Esophagus squamous epithelium (tissue), 4 donors: ENCODE measurements at regions not wholly inside any gene's neighbourhood (a gene's known extent, or its start where the extent isn't known, plus 50 kb on each side); places are given as distances from the start of the nearest gene placed in this dataset.
"Not testable (repeated sequence)": the region's sequence is repeated elsewhere in the genome, so short reads cannot be mapped to it uniquely, and the experiment has no call there.

Experiments
- POLR2A ChIP-seq, 4 donors: fragments of 450-650 bp; IDR thresholded peaks; one replicate each; pipeline ENCODE4 v1.6.1; 2017; ENCODE audit warnings: antibody characterized with exemption in 4 of 4, mild to moderate bottlenecking in 4 of 4, moderate library complexity in 3 of 4
- TF ChIP-seq, protein P1 (sequence below), 6 experiments: fragments of 450-650 bp in 4 of 6; fragments of 200-600 bp in 2 of 6; sonication (generic) in 2 of 6; IDR thresholded peaks; one replicate each; pipeline ENCODE4 v1.5.1; 2016 to 2019; ENCODE audit warnings: antibody characterized with exemption in 6 of 6, mild to moderate bottlenecking in 4 of 6, moderate library complexity in 4 of 6

DNA sequence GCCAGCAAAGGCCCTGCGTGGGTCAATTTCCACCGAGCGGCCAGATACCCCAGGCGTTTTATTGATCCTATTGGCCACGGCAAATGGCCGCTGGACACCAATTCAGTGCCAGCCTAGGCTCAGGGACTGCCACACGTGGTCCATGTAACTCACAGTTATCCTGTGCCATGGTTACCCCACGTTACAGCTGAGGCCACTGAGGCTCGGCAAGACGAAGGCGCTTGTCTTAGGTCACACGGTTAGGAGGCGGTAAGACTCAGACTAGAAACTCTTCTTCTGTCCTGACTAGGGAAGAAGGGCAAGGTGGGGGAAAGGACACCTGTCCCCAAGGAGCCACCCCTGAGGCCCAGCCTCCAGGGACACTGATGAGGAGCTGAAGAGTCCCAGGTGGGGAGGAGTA, 381.1 kb upstream of the ZNF722 start:
- TF ChIP-seq, protein P1, sequence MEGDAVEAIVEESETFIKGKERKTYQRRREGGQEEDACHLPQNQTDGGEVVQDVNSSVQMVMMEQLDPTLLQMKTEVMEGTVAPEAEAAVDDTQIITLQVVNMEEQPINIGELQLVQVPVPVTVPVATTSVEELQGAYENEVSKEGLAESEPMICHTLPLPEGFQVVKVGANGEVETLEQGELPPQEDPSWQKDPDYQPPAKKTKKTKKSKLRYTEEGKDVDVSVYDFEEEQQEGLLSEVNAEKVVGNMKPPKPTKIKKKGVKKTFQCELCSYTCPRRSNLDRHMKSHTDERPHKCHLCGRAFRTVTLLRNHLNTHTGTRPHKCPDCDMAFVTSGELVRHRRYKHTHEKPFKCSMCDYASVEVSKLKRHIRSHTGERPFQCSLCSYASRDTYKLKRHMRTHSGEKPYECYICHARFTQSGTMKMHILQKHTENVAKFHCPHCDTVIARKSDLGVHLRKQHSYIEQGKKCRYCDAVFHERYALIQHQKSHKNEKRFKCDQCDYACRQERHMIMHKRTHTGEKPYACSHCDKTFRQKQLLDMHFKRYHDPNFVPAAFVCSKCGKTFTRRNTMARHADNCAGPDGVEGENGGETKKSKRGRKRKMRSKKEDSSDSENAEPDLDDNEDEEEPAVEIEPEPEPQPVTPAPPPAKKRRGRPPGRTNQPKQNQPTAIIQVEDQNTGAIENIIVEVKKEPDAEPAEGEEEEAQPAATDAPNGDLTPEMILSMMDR (IDR thresholded peaks at IDR 0.05), result not testable (repeated sequence)
- TF ChIP-seq POLR2A (IDR thresholded peaks at IDR 0.05), result not testable (repeated sequence)
